ENCODE measurements at regions not wholly inside any gene's neighbourhood (a gene's known extent, or its start where the extent isn't known, plus 50 kb on each side); places are given as distances from the start of the nearest gene placed in this dataset.

GRCh38 chr1:222021129-222021528 lies 279.2 kb upstream of the DUSP10 start:
- H3K56ac ChIP-seq (ENCODE audit: insufficient read length, low read depth, low read length): no peak overlapping the region
- H3K18ac ChIP-seq (ENCODE audit: insufficient read length, low read depth, low read length): no peak overlapping the region
- no peak for DNase-seq
- H2BK15ac ChIP-seq (ENCODE audit: low read depth, low read length): no peak overlapping the region
- H3K4me1 ChIP-seq (ENCODE audit: insufficient read depth, low read length): no peaks in the 10 kb centered on the region
- no peaks in the 10 kb centered on the region for H3K23me2 ChIP-seq (ENCODE audit: insufficient read length, low read depth, low read length, poor library complexity, severe bottlenecking)
- WGBS (ENCODE audit: extremely low coverage, insufficient read length, low lambda C conversion rate): no CpG with 5 or more reads among the region's 5 CpGs
- no peak overlapping the region for H4K5ac ChIP-seq (ENCODE audit: insufficient read length, low read depth, low read length)
- H3K9ac ChIP-seq (ENCODE audit: extremely low read depth, insufficient read length, low read length): no peak overlapping the region
- no peak overlapping the region for H2BK12ac ChIP-seq (ENCODE audit: insufficient read length, low read depth, low read length)
- no peak overlapping the region for H2AK5ac ChIP-seq (ENCODE audit: insufficient read length, low read length)
- no peaks in the 10 kb centered on the region for H3K9me3 ChIP-seq (ENCODE audit: control insufficient read depth, low read depth, low read length)
- no peak overlapping the region for H3T11ph ChIP-seq (ENCODE audit: low read length)
- H4K8ac ChIP-seq (replicated peaks; ENCODE audit: insufficient read length, low read depth, low read length): no peak overlapping the region
- no peak overlapping the region for H3K4ac ChIP-seq (ENCODE audit: low read depth, low read length)
- H3K36me3 Mint-ChIP-seq (ENCODE audit: insufficient read depth in 1 of 3, low read depth in 3 of 3): no peaks in the 10 kb centered on the region
- H3K23ac ChIP-seq (ENCODE audit: insufficient read length, low read depth, low read length): no peak overlapping the region
- no peaks in the 10 kb centered on the region for H3K27me3 ChIP-seq (ENCODE audit: insufficient read depth, low read length)
- H2AFZ ChIP-seq (ENCODE audit: low read length): no peak overlapping the region
- no peak overlapping the region for H2BK5ac ChIP-seq (ENCODE audit: insufficient read length, low read length)
- no peaks in the 10 kb centered on the region; a peak in 1 of 5 replicates for H3K9me3 Mint-ChIP-seq
- H3K27me3 Mint-ChIP-seq (ENCODE audit: low read depth): no peaks in the 10 kb centered on the region; the same call in 1 of the 2 replicates
- H3K79me2 ChIP-seq (ENCODE audit: insufficient read depth, low read length): no peaks in the 10 kb centered on the region
- no peak overlapping the region for H3K4me3 Mint-ChIP-seq
- peaks cover 7 to 13% of the 10 kb centered on the region in 2 experiments; a peak in 3 of 4 replicates for H3K4me1 Mint-ChIP-seq
- no peak overlapping the region for H3K27ac Mint-ChIP-seq
- H4K91ac ChIP-seq (ENCODE audit: insufficient read length, low read depth, low read length): no peak overlapping the region
- H2BK120ac ChIP-seq (ENCODE audit: low read depth, low read length, poor library complexity, severe bottlenecking): no peak overlapping the region
- H4K20me1 ChIP-seq (ENCODE audit: control insufficient read depth, insufficient read depth, insufficient read length): no peaks in the 10 kb centered on the region
- H3K14ac ChIP-seq (ENCODE audit: insufficient read depth, low read length): no peak overlapping the region
- no peak overlapping the region for H3K27ac ChIP-seq (ENCODE audit: insufficient read length, low read depth, low read length)
- TF ChIP-seq CTCF (conservative IDR thresholded peaks at IDR 0.05): no peak
- no peak overlapping the region for H2BK20ac ChIP-seq (ENCODE audit: low read depth, low read length, poor library complexity, severe bottlenecking)
- H3K4me2 ChIP-seq (ENCODE audit: insufficient read depth, insufficient read length, low read length): no peak overlapping the region
- no peaks in the 10 kb centered on the region for H3K79me1 ChIP-seq (ENCODE audit: insufficient read depth, low read depth, low read length, poor library complexity, severe bottlenecking)
